Gastroesophageal sphincter (tissue), 4 donors: ENCODE measurements at regions not wholly inside any gene's neighbourhood (a gene's known extent, or its start where the extent isn't known, plus 50 kb on each side); places are given as distances from the start of the nearest gene placed in this dataset.
"Not testable (repeated sequence)": the region's sequence is repeated elsewhere in the genome, so short reads cannot be mapped to it uniquely, and the experiment has no call there.

Experiments used
- ATAC-seq: fragments of 150-250 bp; one replicate; pipeline ENCODE4 v1.9.1; 2016; ENCODE audit warnings: mild to moderate bottlenecking, moderate library complexity
- H3K27ac ChIP-seq, 4 donors: fragments of 200-600 bp; sonication (generic) in 3 of 4; 1 replicate in 3 of 4; 2 replicates in 1 of 4; pipeline ENCODE4 v1.5.1; 2016 to 2019
- H3K27me3 ChIP-seq: fragments of 200-600 bp; sonication (generic); one replicate; pipeline ENCODE4 v1.5.1; 2019
- H3K36me3 ChIP-seq, 2 donors: fragments of 200-600 bp; sonication (generic); one replicate each; pipeline ENCODE4 v1.5.1; 2019; ENCODE audit warnings: control low read depth in 1 of 2
- H3K4me1 ChIP-seq, 3 donors: fragments of 200-600 bp; sonication (generic); 1 replicate in 2 of 3; 2 replicates in 1 of 3; pipeline ENCODE4 v1.5.1; 2016 to 2019; ENCODE audit warnings: control low read depth in 2 of 3
- H3K4me3 ChIP-seq, 2 donors: fragments of 200-600 bp; sonication (generic); one replicate each; pipeline ENCODE4 v1.5.1; 2019; ENCODE audit warnings: mild to moderate bottlenecking in 1 of 2, moderate library complexity in 1 of 2
- H3K9me3 ChIP-seq, 3 donors: fragments of 200-600 bp; sonication (generic); one replicate each; pipeline ENCODE4 v1.5.1; 2017 to 2019; ENCODE audit warnings: control low read depth in 2 of 3
- CTCF ChIP-seq, 4 experiments: fragments of 200-600 bp in 2 of 4; fragments of 450-650 bp in 2 of 4; sonication (generic) in 1 of 4; IDR thresholded peaks; one replicate each; pipeline ENCODE4 v1.5.1; 2017 to 2019; ENCODE audit warnings: antibody characterized with exemption in 4 of 4, mild to moderate bottlenecking in 2 of 4, moderate library complexity in 2 of 4
- EP300 ChIP-seq: sonication (generic); formaldehyde crosslinking; IDR thresholded peaks from one replicate; pipeline ENCODE4 v1.6.1; 2017; ENCODE audit warnings: antibody characterized with exemption, mild to moderate bottlenecking
- POLR2A ChIP-seq, 2 donors: fragments of 450-650 bp; IDR thresholded peaks; one replicate each; pipeline ENCODE4 v1.6.1; 2017; ENCODE audit warnings: antibody characterized with exemption in 2 of 2, mild to moderate bottlenecking in 2 of 2, moderate library complexity in 1 of 2
- POLR2AphosphoS5 ChIP-seq: sonication (generic); formaldehyde crosslinking; IDR thresholded peaks from one replicate; pipeline ENCODE4 v1.6.1; 2017; ENCODE audit warnings: antibody characterized with exemption
- WGBS, 2 donors: methylation state at CpG; one replicate each; pipeline ENCODE4 v1.1.5; 2018; ENCODE audit warnings: low coverage in 1 of 2; 5-methylcytosine and 5-hydroxymethylcytosine counted together

- no peak overlapping the region for H3K27ac ChIP-seq
- no peak for ATAC-seq
- peaks cover 0 to 5% (median 0%) of the 10 kb centered on the region in 3 donors for H3K9me3 ChIP-seq
- no peaks in the 10 kb centered on the region for H3K27me3 ChIP-seq
- H3K4me1 ChIP-seq, result no peaks in the 10 kb centered on the region
- WGBS, 2 donors, result 54 to 58% methylated on average over 3 of the region's 3 CpGs
- no peaks in the 10 kb centered on the region for H3K36me3 ChIP-seq
- H3K4me3 ChIP-seq, result no peak overlapping the region
- TF ChIP-seq POLR2A (IDR thresholded peaks at IDR 0.05) (no peak), POLR2AphosphoS5 (no peak), EP300 (no peak), CTCF (IDR thresholded peaks at IDR 0.05) (no peak)
Measured at GRCh38 chr13:86464193-86464592, 665.0 kb upstream of the SLITRK6 start.

- no peak for ATAC-seq
- Histone ChIP-seq H3K36me3 (no peaks in the 10 kb centered on the region), H3K4me1 (no peaks in the 10 kb centered on the region), H3K9me3 (no peaks in the 10 kb centered on the region), H3K27me3 (no peaks in the 10 kb centered on the region), H3K4me3 (no peak overlapping the region), H3K27ac (no peak overlapping the region)
- TF ChIP-seq EP300 (no peak), POLR2AphosphoS5 (no peak), POLR2A (IDR thresholded peaks at IDR 0.05) (no peak), CTCF (IDR thresholded peaks at IDR 0.05) (no peak)
- WGBS, 2 donors, result 94 to 100% methylated on average over 1 of the region's 1 CpG
Measured at GRCh38 chr13:86474971-86475370, 675.8 kb upstream of the SLITRK6 start.

- no peaks in the 10 kb centered on the region for H3K4me1 ChIP-seq
- 43 to 52% methylated on average over 1 to 5 of the region's 5 CpGs for WGBS, 2 donors
- H3K4me3 ChIP-seq, result no peak overlapping the region
- TF ChIP-seq POLR2AphosphoS5, result no peak
- TF ChIP-seq POLR2A (IDR thresholded peaks at IDR 0.05), result no peak
- no peak for TF ChIP-seq CTCF (IDR thresholded peaks at IDR 0.05)
- TF ChIP-seq EP300, result no peak
- ATAC-seq, result no peak
- no peaks in the 10 kb centered on the region for H3K9me3 ChIP-seq
- no peaks in the 10 kb centered on the region for H3K36me3 ChIP-seq
- no peak overlapping the region for H3K27ac ChIP-seq
- H3K27me3 ChIP-seq, result no peaks in the 10 kb centered on the region
Measured at GRCh38 chr13:86476656-86477055, 677.4 kb upstream of the SLITRK6 start.

- TF ChIP-seq POLR2AphosphoS5 (no peak), EP300 (no peak), POLR2A (IDR thresholded peaks at IDR 0.05) (no peak), CTCF (IDR thresholded peaks at IDR 0.05) (no peak)
- Histone ChIP-seq H3K27me3 (no peaks in the 10 kb centered on the region), H3K36me3 (no peaks in the 10 kb centered on the region), H3K4me1 (no peaks in the 10 kb centered on the region), H3K4me3 (no peak overlapping the region), H3K27ac (no peak overlapping the region), H3K9me3 (no peaks in the 10 kb centered on the region)
- no peak for ATAC-seq
- 68 to 77% methylated on average over 3 of the region's 3 CpGs for WGBS, 2 donors
Measured at GRCh38 chr13:86486582-86486981, 687.4 kb upstream of the SLITRK6 start.

- 85 to 100% methylated on average over 1 of the region's 1 CpG for WGBS, 2 donors
- Histone ChIP-seq H3K27ac (no peak overlapping the region), H3K4me3 (no peak overlapping the region), H3K27me3 (no peaks in the 10 kb centered on the region), H3K36me3 (no peaks in the 10 kb centered on the region), H3K4me1 (no peaks in the 10 kb centered on the region), H3K9me3 (no peaks in the 10 kb centered on the region)
- TF ChIP-seq EP300 (no peak), POLR2A (IDR thresholded peaks at IDR 0.05) (no peak), CTCF (IDR thresholded peaks at IDR 0.05) (no peak), POLR2AphosphoS5 (no peak)
- no peak for ATAC-seq
Measured at GRCh38 chr13:86491121-86491520, 691.9 kb upstream of the SLITRK6 start.

- WGBS, 2 donors, result 83 to 84% methylated on average over 4 to 10 of the region's 10 CpGs
- not testable (repeated sequence) for H3K27ac ChIP-seq, H3K36me3 ChIP-seq, ATAC-seq, H3K4me3 ChIP-seq, H3K9me3 ChIP-seq, H3K27me3 ChIP-seq, H3K4me1 ChIP-seq
Measured at GRCh38 chr13:86501931-86502330, 702.7 kb upstream of the SLITRK6 start.
